CD14-positive monocyte (primary cell): ENCODE measurements at regions not wholly inside any gene's neighbourhood (a gene's known extent, or its start where the extent isn't known, plus 50 kb on each side); places are given as distances from the start of the nearest gene placed in this dataset.

Source experiments
- DNase-seq, 3 donors: peaks; one replicate each; pipeline ENCODE4 v3.0.0-alpha.2; 2011 to 2022
- H2AFZ ChIP-seq: 2 replicates; pipeline ENCODE4 v1.6.0; 2012; ENCODE audit warnings: mild to moderate bottlenecking, low read depth, low read length, inconsistent platforms; ENCODE audit not compliant: insufficient read depth, poor library complexity, severe bottlenecking
- H3K27ac ChIP-seq, 2 donors: 1 replicate in 1 of 2; 2 replicates in 1 of 2; pipeline ENCODE4 v1.5.1; 2012 to 2013; ENCODE audit warnings: low read length in 2 of 2, control low read depth in 1 of 2, inconsistent platforms in 1 of 2, low read depth in 1 of 2, mild to moderate bottlenecking in 1 of 2
- H3K27me3 ChIP-seq, 2 donors: one replicate each; pipeline versions ENCODE4 v1.6.0 to v1.6.1; 2011 to 2013; ENCODE audit warnings: low read length in 2 of 2; ENCODE audit not compliant: control insufficient read depth in 2 of 2, insufficient read depth in 2 of 2
- H3K36me3 ChIP-seq, 2 donors: replicated peaks in 1 of 2; 1 replicate in 1 of 2; 2 replicates in 1 of 2; pipeline versions ENCODE4 v1.5.1 to v1.6.1; 2012 to 2013; ENCODE audit warnings: low read length in 2 of 2, control low read depth in 1 of 2, inconsistent platforms in 1 of 2, mild to moderate bottlenecking in 1 of 2; ENCODE audit not compliant: insufficient read depth in 2 of 2, control insufficient read depth in 1 of 2
- H3K4me1 ChIP-seq, 2 donors: 1 replicate in 1 of 2; 2 replicates in 1 of 2; pipeline versions ENCODE4 v1.5.1 to v1.6.1; 2012 to 2013; ENCODE audit warnings: low read length in 2 of 2, control low read depth in 1 of 2, inconsistent platforms in 1 of 2, mild to moderate bottlenecking in 1 of 2, moderate library complexity in 1 of 2; ENCODE audit not compliant: insufficient read depth in 2 of 2, control insufficient read depth in 1 of 2
- H3K4me2 ChIP-seq: replicated peaks from 2 replicates; pipeline ENCODE3; 2012; ENCODE audit warnings: low read length, moderate library complexity, mild to moderate bottlenecking; ENCODE audit not compliant: poor library complexity, severe bottlenecking; ENCODE audit errors: extremely low read depth
- H3K4me3 ChIP-seq, 3 experiments: fragments of 200-600 bp in 1 of 3; sonication (generic) in 1 of 3; replicated peaks in 1 of 3; 1 replicate in 2 of 3; 2 replicates in 1 of 3; pipeline ENCODE4 v1.5.1; 2011 to 2013; ENCODE audit warnings: low read length in 3 of 3, mild to moderate bottlenecking in 3 of 3, control low read depth in 2 of 3, low read depth in 2 of 3, inconsistent platforms in 1 of 3, moderate library complexity in 1 of 3
- H3K79me2 ChIP-seq: 2 replicates; pipeline ENCODE4 v1.6.0; 2012; ENCODE audit warnings: mild to moderate bottlenecking, control low read depth, inconsistent platforms, low read length, moderate library complexity; ENCODE audit not compliant: insufficient read depth
- H3K9ac ChIP-seq: 2 replicates; pipeline ENCODE4 v1.6.0; 2017; ENCODE audit warnings: low read length, mild to moderate bottlenecking; ENCODE audit not compliant: insufficient read depth, poor library complexity, severe bottlenecking
- H3K9me3 ChIP-seq, 2 donors: replicated peaks in 1 of 2; 1 replicate in 1 of 2; 2 replicates in 1 of 2; pipeline versions ENCODE4 v1.5.1 to v1.6.1; 2012 to 2013; ENCODE audit warnings: low read length in 2 of 2, control low read depth in 1 of 2; ENCODE audit not compliant: control insufficient read depth in 1 of 2, insufficient read depth in 1 of 2
- H4K20me1 ChIP-seq: 2 replicates; pipeline ENCODE4 v1.6.0; 2012; ENCODE audit warnings: mild to moderate bottlenecking, low read length, control low read depth, moderate library complexity; ENCODE audit not compliant: insufficient read depth
- H3K27ac Mint-ChIP-seq, 7 donors: one replicate each; pipeline ENCODE4 v1.8.0; 2020; ENCODE audit warnings: mild to moderate bottlenecking in 7 of 7, mixed read lengths in 7 of 7, moderate library complexity in 6 of 7, inconsistent platforms in 2 of 7
- H3K27me3 Mint-ChIP-seq, 3 donors: one replicate each; pipeline ENCODE4 v1.8.0; 2021 to 2022; ENCODE audit warnings: low read depth in 3 of 3, mild to moderate bottlenecking in 3 of 3, mixed read lengths in 3 of 3, moderate library complexity in 3 of 3, inconsistent platforms in 1 of 3
- H3K36me3 Mint-ChIP-seq, 2 donors: one replicate each; pipeline ENCODE4 v1.8.0; 2020; ENCODE audit warnings: mixed read lengths in 2 of 2, inconsistent platforms in 1 of 2, mild to moderate bottlenecking in 1 of 2
- H3K4me1 Mint-ChIP-seq: one replicate; pipeline ENCODE4 v1.8.0; 2020; ENCODE audit warnings: mild to moderate bottlenecking, mixed read lengths
- H3K4me3 Mint-ChIP-seq, 2 donors: one replicate each; pipeline ENCODE4 v1.8.0; 2020; ENCODE audit warnings: mild to moderate bottlenecking in 2 of 2, mixed read lengths in 2 of 2, moderate library complexity in 1 of 2
- H3K9me3 Mint-ChIP-seq, 7 donors: one replicate each; pipeline ENCODE4 v1.8.0; 2020 to 2022; ENCODE audit warnings: mixed read lengths in 7 of 7, mild to moderate bottlenecking in 6 of 7, moderate library complexity in 6 of 7, inconsistent platforms in 2 of 7
- CTCF ChIP-seq: fragments of 200-600 bp; IDR thresholded peaks from one replicate; pipeline ENCODE4 v1.8.0; 2022; ENCODE audit warnings: antibody characterized with exemption, mild to moderate bottlenecking
- WGBS: methylation state at CpG from one replicate; pipeline ENCODE4 v1.1.5; 2013; ENCODE audit warnings: missing lambda C conversion rate; ENCODE audit not compliant: insufficient coverage; 5-methylcytosine and 5-hydroxymethylcytosine counted together
- intact Hi-C, 2 donors: fragments of 100-400 bp; cut with micrococcal nuclease; formaldehyde crosslinking; loops; one replicate each; pipeline versions ENCODE4 v1.15.0 to v1.15.1; 2023

- peaks cover 0 to 16% (median 10%) of the 10 kb centered on the region in 7 donors for H3K9me3 Mint-ChIP-seq
- Histone ChIP-seq H3K27ac (no peak overlapping the region), H2AFZ (no peak overlapping the region), H3K9me3 (no peaks in the 10 kb centered on the region), H3K79me2 (no peaks in the 10 kb centered on the region), H3K4me2 (no peak overlapping the region), H4K20me1 (no peaks in the 10 kb centered on the region), H3K4me3 (no peak overlapping the region), H3K36me3 (no peaks in the 10 kb centered on the region), H3K4me1 (no peaks in the 10 kb centered on the region), H3K9ac (no peak overlapping the region), H3K27me3 (no peaks in the 10 kb centered on the region)
- peaks cover 0 to 3% (median 0%) of the 10 kb centered on the region in 3 donors for H3K27me3 Mint-ChIP-seq
- H3K4me3 Mint-ChIP-seq, result peak overlapping the region in 1 of 2 donors; percentile 28
- TF ChIP-seq CTCF, result no peak
- DNase-seq, result no peak
- intact Hi-C loops, result no loop called here
- H3K27ac Mint-ChIP-seq, result no peak overlapping the region
- H3K36me3 Mint-ChIP-seq, result no peaks in the 10 kb centered on the region
- WGBS, result 97% methylated on average over 5 of the region's 8 CpGs
- no peaks in the 10 kb centered on the region for H3K4me1 Mint-ChIP-seq
Observed at GRCh38 chr3:14016900-14017475, 107.7 kb downstream of the CHCHD4 start.

- Histone ChIP-seq H3K9me3 (no peaks in the 10 kb centered on the region), H3K4me3 (no peak overlapping the region), H2AFZ (no peak overlapping the region), H3K79me2 (no peaks in the 10 kb centered on the region), H3K27me3 (no peaks in the 10 kb centered on the region), H3K4me1 (no peaks in the 10 kb centered on the region), H3K27ac (no peak overlapping the region), H3K9ac (no peak overlapping the region), H3K4me2 (no peak overlapping the region), H3K36me3 (no peaks in the 10 kb centered on the region), H4K20me1 (no peaks in the 10 kb centered on the region)
- WGBS, result 100% methylated on average over 1 of the region's 4 CpGs
- no peak for DNase-seq
- intact Hi-C loops, result no loop called here
- no peak overlapping the region for H3K4me3 Mint-ChIP-seq
- no peaks in the 10 kb centered on the region for H3K4me1 Mint-ChIP-seq
- H3K9me3 Mint-ChIP-seq, result peaks cover 0 to 3% (median 0%) of the 10 kb centered on the region in 7 donors
- no peak overlapping the region for H3K27ac Mint-ChIP-seq
- TF ChIP-seq CTCF, result no peak
- no peaks in the 10 kb centered on the region for H3K36me3 Mint-ChIP-seq
- peaks cover 2 to 10% (median 4%) of the 10 kb centered on the region in 3 donors for H3K27me3 Mint-ChIP-seq
Observed at GRCh38 chr3:14007006-14007405, 117.7 kb downstream of the CHCHD4 start.
